T-helper 2 cell treated with Interferon-gamma antibody and Interleukin-4, amounts not matched to agents 5 μg/mL and 100 μg/mL, for 36 hours (primary cell): ENCODE measurements at regions not wholly inside any gene's neighbourhood (a gene's known extent, or its start where the extent isn't known, plus 50 kb on each side); places are given as distances from the start of the nearest gene placed in this dataset.

ENCODE experiments used
- DNase-seq: peaks from one replicate; pipeline ENCODE4 v3.0.0; 2021; ENCODE audit warnings: low spot score
- H3K27ac Mint-ChIP-seq: one replicate; pipeline ENCODE4 v1.8.0; 2021; ENCODE audit warnings: mild to moderate bottlenecking, mixed read lengths
- H3K27me3 Mint-ChIP-seq: one replicate; pipeline ENCODE4 v1.8.0; 2021; ENCODE audit warnings: low read depth, mixed read lengths
- H3K36me3 Mint-ChIP-seq: one replicate; pipeline ENCODE4 v1.8.0; 2021; ENCODE audit warnings: low read depth, mixed read lengths
- H3K4me1 Mint-ChIP-seq: one replicate; pipeline ENCODE4 v1.8.0; 2021; ENCODE audit warnings: low read depth, mixed read lengths
- H3K4me3 Mint-ChIP-seq: one replicate; pipeline ENCODE4 v1.8.0; 2022; ENCODE audit warnings: mild to moderate bottlenecking, moderate library complexity, mixed read lengths
- H3K9me3 Mint-ChIP-seq: one replicate; pipeline ENCODE4 v1.8.0; 2021; ENCODE audit warnings: mixed read lengths

DNA sequence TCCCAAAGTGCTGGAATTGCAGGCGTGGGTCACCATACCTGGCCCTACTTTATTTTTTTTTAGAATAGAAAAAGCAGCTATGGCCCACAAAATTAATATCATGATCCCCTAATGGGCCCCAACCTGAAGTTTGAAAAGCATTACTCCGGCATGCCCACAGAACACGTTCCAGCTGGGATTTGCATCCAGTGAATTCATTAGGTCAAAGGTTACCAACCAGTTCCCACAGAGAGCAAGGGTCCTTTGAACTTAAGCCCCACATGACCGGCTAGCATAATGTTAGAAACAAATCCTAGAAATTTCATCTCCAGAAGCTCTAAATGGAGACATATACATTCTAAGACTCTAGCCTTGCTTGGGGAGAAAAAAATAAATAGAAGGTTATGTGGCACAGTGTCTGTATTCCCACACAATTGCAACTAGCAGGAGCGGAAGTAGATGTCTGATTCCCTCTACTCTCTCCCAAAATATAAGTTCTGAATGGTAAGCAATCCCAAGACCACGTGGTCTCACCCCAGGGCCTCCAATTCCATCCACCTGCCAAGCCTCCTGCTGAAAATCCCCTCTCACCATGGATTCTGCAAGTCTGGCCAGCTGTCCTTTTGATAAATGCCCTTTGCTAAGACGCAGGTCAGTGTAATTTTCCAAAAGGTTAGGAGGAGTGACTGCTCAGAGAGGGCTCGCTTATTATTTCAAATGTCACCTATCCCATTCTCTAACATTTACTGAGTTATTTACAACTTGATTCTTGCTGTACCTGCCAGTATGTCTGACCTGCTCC, 395.8 kb downstream of the NPIPA8 start:
- Mint-ChIP-seq H3K4me1 (peaks cover 11% of the 10 kb centered on the region), H3K9me3 (no peaks in the 10 kb centered on the region), H3K27ac (no peak overlapping the region), H3K27me3 (peaks cover 10% of the 10 kb centered on the region), H3K36me3 (no peaks in the 10 kb centered on the region), H3K4me3 (no peak overlapping the region)
- no peak for DNase-seq

GRCh38 chr16:17939723-17940122, 396.8 kb downstream of the NPIPA8 start:
- Mint-ChIP-seq H3K27ac (peak overlapping the region; percentile 82), H3K4me3 (peak overlapping the region; percentile 78)

GRCh38 chr16:17939122-17939536, 397.4 kb downstream of the NPIPA8 start:
- peak; percentile 7 for DNase-seq
- H3K27me3 Mint-ChIP-seq, result peaks cover 10% of the 10 kb centered on the region
- H3K36me3 Mint-ChIP-seq, result no peaks in the 10 kb centered on the region
- peak overlapping the region; percentile 78 for H3K4me3 Mint-ChIP-seq
- H3K9me3 Mint-ChIP-seq, result no peaks in the 10 kb centered on the region
- peak overlapping the region; percentile 82 for H3K27ac Mint-ChIP-seq
- H3K4me1 Mint-ChIP-seq, result peaks cover 11% of the 10 kb centered on the region

More at GRCh38 chr16:17939723-17940122, 396.8 kb downstream of the NPIPA8 start:
- DNase-seq, result no peak
- no peaks in the 10 kb centered on the region for H3K9me3 Mint-ChIP-seq
- peaks cover 11% of the 10 kb centered on the region for H3K4me1 Mint-ChIP-seq
- H3K27me3 Mint-ChIP-seq, result peaks cover 10% of the 10 kb centered on the region
- no peaks in the 10 kb centered on the region for H3K36me3 Mint-ChIP-seq

- H3K4me1 Mint-ChIP-seq, result peaks cover 11% of the 10 kb centered on the region
- peaks cover 7% of the 10 kb centered on the region for H3K27me3 Mint-ChIP-seq
- no peak overlapping the region for H3K4me3 Mint-ChIP-seq
- DNase-seq, result no peak
- no peaks in the 10 kb centered on the region for H3K9me3 Mint-ChIP-seq
- H3K27ac Mint-ChIP-seq, result no peak overlapping the region
- H3K36me3 Mint-ChIP-seq, result no peaks in the 10 kb centered on the region
These were observed 398.0 kb downstream of the NPIPA8 start for GRCh38 chr16:17938546-17938945.

GRCh38 chr16:17936766-17937402, 399.7 kb downstream of the NPIPA8 start:
- DNase-seq, result no peak
- H3K9me3 Mint-ChIP-seq, result peaks cover 3% of the 10 kb centered on the region
- peaks cover 11% of the 10 kb centered on the region for H3K4me1 Mint-ChIP-seq
- no peaks in the 10 kb centered on the region for H3K27me3 Mint-ChIP-seq
- no peaks in the 10 kb centered on the region for H3K36me3 Mint-ChIP-seq
- H3K4me3 Mint-ChIP-seq, result no peak overlapping the region
- H3K27ac Mint-ChIP-seq, result no peak overlapping the region

- Mint-ChIP-seq H3K4me1 (no peaks in the 10 kb centered on the region), H3K4me3 (no peak overlapping the region), H3K36me3 (no peaks in the 10 kb centered on the region), H3K27ac (no peak overlapping the region), H3K27me3 (no peaks in the 10 kb centered on the region), H3K9me3 (peaks cover 3% of the 10 kb centered on the region)
- DNase-seq, result no peak
These were observed 406.3 kb downstream of the NPIPA8 start for GRCh38 chr16:17930280-17930679.

GRCh38 chr16:17926866-17927399, 409.6 kb downstream of the NPIPA8 start:
- Mint-ChIP-seq H3K27ac (no peak overlapping the region), H3K36me3 (no peaks in the 10 kb centered on the region)

GRCh38 chr16:17926461-17926860, 410.1 kb downstream of the NPIPA8 start:
- Mint-ChIP-seq H3K36me3 (no peaks in the 10 kb centered on the region), H3K4me3 (no peak overlapping the region), H3K9me3 (no peaks in the 10 kb centered on the region), H3K27me3 (peaks cover 2% of the 10 kb centered on the region), H3K4me1 (no peaks in the 10 kb centered on the region), H3K27ac (no peak overlapping the region)
- DNase-seq, result no peak

More at GRCh38 chr16:17926866-17927399, 409.6 kb downstream of the NPIPA8 start:
- Mint-ChIP-seq H3K4me1 (no peaks in the 10 kb centered on the region), H3K27me3 (peaks cover 2% of the 10 kb centered on the region), H3K4me3 (no peak overlapping the region), H3K9me3 (no peaks in the 10 kb centered on the region)
- no peak for DNase-seq

- H3K27ac Mint-ChIP-seq, result no peak overlapping the region
- DNase-seq, result no peak
- no peaks in the 10 kb centered on the region for H3K36me3 Mint-ChIP-seq
- no peaks in the 10 kb centered on the region for H3K9me3 Mint-ChIP-seq
- no peaks in the 10 kb centered on the region for H3K4me1 Mint-ChIP-seq
- H3K27me3 Mint-ChIP-seq, result peaks cover 2% of the 10 kb centered on the region
- no peak overlapping the region for H3K4me3 Mint-ChIP-seq
These were observed 410.8 kb downstream of the NPIPA8 start for GRCh38 chr16:17925761-17926160.

DNA sequence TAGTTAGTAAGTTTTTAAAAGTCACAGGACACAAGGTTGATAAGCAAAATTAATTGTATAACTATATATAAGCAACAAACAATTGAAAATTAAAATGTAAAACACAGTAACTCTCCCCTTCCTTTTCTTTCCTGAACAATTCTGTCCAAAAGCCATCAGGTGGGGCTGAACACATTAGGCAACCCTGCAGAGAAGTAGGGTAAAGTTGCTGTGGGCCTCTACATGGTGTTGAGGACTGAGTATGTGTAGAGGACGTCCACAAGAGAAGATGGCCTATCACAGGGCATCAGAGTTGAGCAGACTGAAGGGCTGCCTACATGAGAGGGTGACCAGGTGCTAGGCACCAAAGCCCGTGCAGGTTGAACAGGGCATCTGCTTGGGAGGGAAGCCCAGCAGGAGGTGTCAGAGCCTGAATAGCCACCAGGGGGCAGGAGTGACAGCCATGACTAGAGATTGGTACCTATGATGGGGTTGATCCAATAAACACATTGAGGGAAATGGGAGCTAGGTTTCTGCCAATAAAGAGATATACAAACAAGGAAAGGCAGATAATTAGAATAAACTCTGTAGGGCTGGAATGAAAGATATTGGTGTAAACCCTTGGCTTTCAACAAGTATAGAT, 415.1 kb downstream of the NPIPA8 start:
- peak; percentile 39 for DNase-seq
- H3K36me3 Mint-ChIP-seq, result no peaks in the 10 kb centered on the region
- H3K4me1 Mint-ChIP-seq, result no peaks in the 10 kb centered on the region
- H3K27me3 Mint-ChIP-seq, result peaks cover 4% of the 10 kb centered on the region
- H3K4me3 Mint-ChIP-seq, result no peak overlapping the region
- no peak overlapping the region for H3K27ac Mint-ChIP-seq
- H3K9me3 Mint-ChIP-seq, result no peaks in the 10 kb centered on the region

- H3K9me3 Mint-ChIP-seq, result peaks cover 11% of the 10 kb centered on the region
- no peaks in the 10 kb centered on the region for H3K36me3 Mint-ChIP-seq
- H3K27me3 Mint-ChIP-seq, result peaks cover 2% of the 10 kb centered on the region
- H3K4me3 Mint-ChIP-seq, result no peak overlapping the region
- H3K4me1 Mint-ChIP-seq, result no peaks in the 10 kb centered on the region
- no peak overlapping the region for H3K27ac Mint-ChIP-seq
- no peak for DNase-seq
These were observed 419.1 kb downstream of the NPIPA8 start for GRCh38 chr16:17917316-17918019.

GRCh38 chr16:17915791-17916190, 420.7 kb downstream of the NPIPA8 start:
- no peak overlapping the region for H3K27ac Mint-ChIP-seq
- H3K4me3 Mint-ChIP-seq, result no peak overlapping the region
- H3K27me3 Mint-ChIP-seq, result peaks cover 2% of the 10 kb centered on the region
- peaks cover 11% of the 10 kb centered on the region for H3K9me3 Mint-ChIP-seq
- no peaks in the 10 kb centered on the region for H3K36me3 Mint-ChIP-seq
- no peak for DNase-seq
- H3K4me1 Mint-ChIP-seq, result no peaks in the 10 kb centered on the region

DNA sequence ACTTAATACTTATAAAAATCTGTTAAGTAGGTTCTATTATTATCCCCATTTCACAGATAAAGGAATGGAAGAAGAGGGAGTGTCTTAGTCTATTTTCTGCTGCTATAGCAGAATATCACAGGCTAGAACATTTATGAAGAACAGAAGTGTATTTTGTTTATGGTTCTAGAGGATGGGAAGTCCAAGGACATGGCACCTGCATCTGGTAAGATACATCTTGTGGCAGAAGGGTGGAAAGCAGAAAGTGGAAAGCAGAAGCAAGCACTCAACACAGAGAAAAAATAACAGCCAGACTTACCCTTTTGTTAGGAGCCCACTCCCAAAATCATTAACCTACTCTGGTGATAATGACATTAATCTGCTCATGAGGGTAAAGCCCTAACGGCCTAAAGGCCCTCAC, 422.4 kb downstream of the NPIPA8 start:
- no peak overlapping the region for H3K27ac Mint-ChIP-seq
- DNase-seq, result no peak
- H3K4me1 Mint-ChIP-seq, result no peaks in the 10 kb centered on the region
- H3K27me3 Mint-ChIP-seq, result no peaks in the 10 kb centered on the region
- no peaks in the 10 kb centered on the region for H3K36me3 Mint-ChIP-seq
- H3K4me3 Mint-ChIP-seq, result no peak overlapping the region
- peaks cover 11% of the 10 kb centered on the region for H3K9me3 Mint-ChIP-seq
